Omental fat pad (tissue), 3 donors: ENCODE measurements at regions not wholly inside any gene's neighbourhood (a gene's known extent, or its start where the extent isn't known, plus 50 kb on each side); places are given as distances from the start of the nearest gene placed in this dataset.

Experiments used
- ATAC-seq: fragments of 150-250 bp; one replicate; pipeline ENCODE4 v1.9.1; 2016; ENCODE audit warnings: mild to moderate bottlenecking, moderate library complexity; ENCODE audit not compliant: low FRiP score
- DNase-seq: peaks from one replicate; pipeline ENCODE4 v3.0.0-alpha.2; 2019; ENCODE audit warnings: low spot score
- CTCF ChIP-seq, 3 donors: fragments of 450-650 bp; IDR thresholded peaks; one replicate each; pipeline ENCODE4 v1.5.1; 2016 to 2017; ENCODE audit warnings: antibody characterized with exemption in 3 of 3, mild to moderate bottlenecking in 3 of 3, moderate library complexity in 2 of 3

DNA sequence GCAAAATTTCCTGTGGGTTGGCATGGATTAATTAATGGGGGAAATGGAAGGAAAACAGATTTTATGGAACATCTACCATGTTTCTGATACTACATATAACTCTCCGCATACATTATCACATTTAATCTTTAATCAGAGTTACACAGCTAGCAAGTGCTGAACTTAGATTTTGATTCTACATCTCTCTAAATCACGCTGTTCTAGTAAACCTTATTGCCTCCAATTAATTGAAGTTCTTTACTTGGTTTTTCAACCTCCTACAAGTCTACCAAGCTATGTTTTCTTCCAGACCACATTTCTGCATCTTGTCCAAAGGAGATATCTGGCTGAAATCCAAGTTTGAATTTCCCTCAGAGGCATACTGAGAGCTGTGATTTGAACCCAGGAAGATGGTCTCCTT, 125.8 kb upstream of the GAREM1 start:
- no peak for DNase-seq
- no peak for TF ChIP-seq CTCF (IDR thresholded peaks at IDR 0.05)
- no peak for ATAC-seq

GRCh38 chr18:32595832-32596231, 125.2 kb upstream of the GAREM1 start:
- ATAC-seq (no peak), DNase-seq (no peak)
- TF ChIP-seq CTCF (IDR thresholded peaks at IDR 0.05), result no peak

DNA sequence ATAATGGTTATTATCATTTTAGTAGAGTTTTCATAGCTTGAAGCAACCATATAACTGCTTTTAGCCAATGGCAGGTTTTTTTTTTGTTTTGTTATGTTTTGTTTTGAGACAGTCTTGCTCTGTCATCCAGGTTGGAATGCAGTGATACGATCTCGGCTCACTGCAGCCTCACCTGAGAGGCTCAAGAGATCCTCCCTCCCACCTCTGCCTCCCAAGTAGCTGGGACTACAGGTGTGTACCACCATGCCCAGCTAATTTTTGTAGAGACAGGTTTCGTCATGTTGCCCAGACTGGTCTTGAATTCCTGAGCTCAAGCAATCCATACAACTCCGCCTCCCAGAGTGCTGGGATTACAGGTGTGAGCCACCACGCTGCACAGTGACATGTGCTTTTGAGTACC, 117.5 kb upstream of the GAREM1 start:
- no peak for TF ChIP-seq CTCF (IDR thresholded peaks at IDR 0.05)

GRCh38 chr18:32583431-32583830, 112.7 kb upstream of the GAREM1 start:
- no peak for DNase-seq
- no peak for TF ChIP-seq CTCF (IDR thresholded peaks at IDR 0.05)
- no peak for ATAC-seq

More for the DNA sequence above, 117.5 kb upstream of the GAREM1 start:
- no peak for DNase-seq
- ATAC-seq, result no peak

- DNase-seq (no peak), ATAC-seq (no peak)
- TF ChIP-seq CTCF (IDR thresholded peaks at IDR 0.05), result no peak
These were observed 111.8 kb upstream of the GAREM1 start for GRCh38 chr18:32582455-32582854.

DNA sequence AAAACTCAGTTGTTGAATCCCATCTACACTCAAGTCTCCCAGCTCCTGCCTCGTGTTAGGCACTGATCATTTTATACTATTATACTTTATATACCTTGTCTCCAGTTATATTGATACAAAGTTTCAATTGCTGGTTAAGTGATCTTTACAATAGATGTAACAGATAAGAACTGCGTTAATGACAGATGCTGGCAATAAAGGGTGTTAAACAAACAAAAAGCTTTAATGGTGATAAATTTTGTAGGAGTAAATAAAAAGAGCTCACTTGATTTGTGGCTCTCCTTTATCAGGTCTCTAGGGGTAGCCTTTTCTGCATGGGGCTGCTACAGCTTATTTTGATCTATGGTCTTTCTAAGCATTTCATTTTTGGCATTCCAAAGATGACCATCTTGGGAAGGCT, 106.9 kb upstream of the GAREM1 start:
- DNase-seq, result no peak
- no peak for TF ChIP-seq CTCF (IDR thresholded peaks at IDR 0.05)
- no peak for ATAC-seq

DNA sequence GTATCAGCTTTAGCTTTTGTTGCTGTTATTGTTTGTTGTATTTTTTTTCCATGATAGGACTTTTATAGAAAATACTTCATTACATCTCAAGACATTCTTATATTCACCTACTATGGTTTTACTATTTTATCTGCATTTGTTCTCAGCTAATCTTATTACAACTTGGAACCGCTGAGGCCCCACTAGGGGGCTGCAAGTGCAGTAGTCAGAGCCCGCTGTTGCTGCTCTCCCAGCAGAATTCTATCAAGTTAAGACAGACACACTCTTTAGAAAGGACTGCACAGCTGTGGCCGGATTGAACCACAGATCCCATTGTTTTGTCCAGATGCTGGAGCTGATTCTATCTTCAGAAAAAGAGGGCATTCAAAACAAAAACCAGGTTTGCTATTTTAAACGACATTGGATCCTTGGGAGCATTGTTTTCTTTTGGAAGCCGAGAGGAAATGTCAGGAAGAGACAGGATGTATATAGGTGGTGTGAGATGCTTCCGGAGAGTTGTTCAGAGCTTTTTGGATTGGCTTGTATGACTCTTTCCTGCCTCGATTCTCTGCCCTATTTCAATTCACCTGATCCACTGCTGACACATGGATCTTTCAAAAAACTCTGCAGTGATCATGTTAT, 105.7 kb upstream of the GAREM1 start:
- TF ChIP-seq CTCF (IDR thresholded peaks at IDR 0.05), result no peak
- ATAC-seq (no peak), DNase-seq (no peak)
